ENCODE measurements at regions not wholly inside any gene's neighbourhood (a gene's known extent, or its start where the extent isn't known, plus 50 kb on each side); places are given as distances from the start of the nearest gene placed in this dataset.
A peak's percentile ranks its signal among the peaks of the same experiment; 100 is the strongest.
"Not testable (repeated sequence)": the region's sequence is repeated elsewhere in the genome, so short reads cannot be mapped to it uniquely, and the experiment has no call there.

- no peak for DNase-seq (ENCODE audit: low read depth)
These were observed 51.6 kb upstream of the POMP start for GRCh38 chr13:28607187-28607955.

GRCh38 chr13:28606466-28606865 lies 52.5 kb upstream of the POMP start:
- no peak for DNase-seq (ENCODE audit: low read depth)

GRCh38 chr13:28605147-28605546 lies 53.8 kb upstream of the POMP start:
- not testable (repeated sequence) for DNase-seq (ENCODE audit: low read depth)

GRCh38 chr13:28603043-28603664 lies 55.8 kb upstream of the POMP start:
- DNase-seq (ENCODE audit: low read depth), result no peak

- no peak for DNase-seq (ENCODE audit: low read depth)
These were observed 56.4 kb upstream of the POMP start for GRCh38 chr13:28602580-28602979.

GRCh38 chr13:28601581-28601980 lies 57.3 kb upstream of the POMP start:
- no peak for DNase-seq (ENCODE audit: low read depth)

GRCh38 chr13:28597641-28598040 lies 61.3 kb upstream of the POMP start:
- DNase-seq (ENCODE audit: low read depth), result peak; percentile 38

- DNase-seq (ENCODE audit: low read depth), result no peak
These were observed 68.5 kb upstream of the POMP start for GRCh38 chr13:28590461-28590860.

GRCh38 chr13:28588296-28588695 lies 70.6 kb upstream of the POMP start:
- DNase-seq (ENCODE audit: low read depth), result no peak

- no peak for DNase-seq (ENCODE audit: low read depth)
These were observed 71.8 kb upstream of the POMP start for GRCh38 chr13:28587174-28587540.

GRCh38 chr13:28586439-28587173 lies 72.3 kb upstream of the POMP start:
- no peak for DNase-seq (ENCODE audit: low read depth)

- DNase-seq (ENCODE audit: low read depth), result no peak
These were observed 73.4 kb upstream of the POMP start for GRCh38 chr13:28585561-28585960.

- DNase-seq (ENCODE audit: low read depth), result peak; percentile 29
These were observed 74.0 kb upstream of the POMP start for GRCh38 chr13:28584873-28585381.

GRCh38 chr13:28583651-28584091 lies 75.3 kb upstream of the POMP start:
- no peak for DNase-seq (ENCODE audit: low read depth)

- DNase-seq (ENCODE audit: low read depth), result no peak
These were observed 76.1 kb upstream of the POMP start for GRCh38 chr13:28582892-28583240.

- DNase-seq (ENCODE audit: low read depth), result no peak
These were observed 76.6 kb upstream of the POMP start for GRCh38 chr13:28582225-28582891.

GRCh38 chr13:28581451-28581850 lies 77.5 kb upstream of the POMP start:
- no peak for DNase-seq (ENCODE audit: low read depth)

- no peak for DNase-seq (ENCODE audit: low read depth)
These were observed 79.2 kb upstream of the POMP start for GRCh38 chr13:28579736-28580135.

- no peak for DNase-seq (ENCODE audit: low read depth)
These were observed 79.6 kb upstream of the POMP start for GRCh38 chr13:28579322-28579721.

GRCh38 chr13:28576067-28576466 lies 81.1 kb upstream of the FLT1 start:
- DNase-seq (ENCODE audit: low read depth), result no peak

GRCh38 chr13:28575200-28575599 lies 80.3 kb upstream of the FLT1 start:
- DNase-seq (ENCODE audit: low read depth), result peak; percentile 88

All from myocyte (in vitro differentiated cells).